GM21723 (cell line): ENCODE measurements at regions not wholly inside any gene's neighbourhood (a gene's known extent, or its start where the extent isn't known, plus 50 kb on each side); places are given as distances from the start of the nearest gene placed in this dataset.
"Not testable (repeated sequence)": the region's sequence is repeated elsewhere in the genome, so short reads cannot be mapped to it uniquely, and the experiment has no call there.

Experiments used
- ATAC-seq: cut with Tn5 transposase; IDR thresholded peaks from one replicate; pipeline ENCODE4 v1.9.1; 2021; ENCODE audit warnings: mild to moderate bottlenecking, moderate library complexity; ENCODE audit not compliant: unreplicated experiment

- ATAC-seq, result no peak
Measured at GRCh38 chr6:28657381-28657768, 131.7 kb downstream of the GPX5 start.

- peak; percentile 67 for ATAC-seq
Measured at GRCh38 chr6:28657769-28658465, 132.2 kb downstream of the GPX5 start.

- ATAC-seq, result no peak
Measured at GRCh38 chr6:28658475-28659249, 133.0 kb downstream of the GPX5 start.

- ATAC-seq, result no peak
Measured at GRCh38 chr6:28659250-28659566, 133.5 kb downstream of the GPX5 start.

GRCh38 chr6:28661097-28661713 lies 135.5 kb downstream of the GPX5 start:
- ATAC-seq, result no peak

- ATAC-seq, result no peak
Measured at GRCh38 chr6:28664870-28665396, 139.3 kb downstream of the GPX5 start.

- no peak for ATAC-seq
Measured at GRCh38 chr6:28673417-28673786, 147.7 kb downstream of the GPX5 start.

- ATAC-seq, result no peak
Measured at GRCh38 chr6:28673787-28674671, 148.3 kb downstream of the GPX5 start.

- ATAC-seq, result no peak
Measured at GRCh38 chr6:28675600-28675999, 149.9 kb downstream of the GPX5 start.

GRCh38 chr6:28682542-28682941 lies 156.9 kb downstream of the GPX5 start:
- ATAC-seq, result no peak

- ATAC-seq, result not testable (repeated sequence)
Measured at GRCh38 chr6:28682956-28683685, 157.4 kb downstream of the GPX5 start.

GRCh38 chr6:28683945-28684538 lies 158.4 kb downstream of the GPX5 start:
- no peak for ATAC-seq

- not testable (repeated sequence) for ATAC-seq
Measured at GRCh38 chr6:28685960-28686359, 160.3 kb downstream of the GPX5 start.

GRCh38 chr6:28686446-28687027 lies 160.9 kb downstream of the GPX5 start:
- ATAC-seq, result not testable (repeated sequence)

GRCh38 chr6:28687309-28687981 lies 161.8 kb downstream of the GPX5 start:
- not testable (repeated sequence) for ATAC-seq

GRCh38 chr6:28691991-28692390 lies 166.3 kb downstream of the GPX5 start:
- ATAC-seq, result not testable (repeated sequence)

- no peak for ATAC-seq
Measured at GRCh38 chr6:28693033-28693750, 167.5 kb downstream of the GPX5 start.

GRCh38 chr6:28693751-28694443 lies 168.2 kb downstream of the GPX5 start:
- ATAC-seq, result no peak
